HL-60 (cell line): ENCODE measurements at regions not wholly inside any gene's neighbourhood (a gene's known extent, or its start where the extent isn't known, plus 50 kb on each side); places are given as distances from the start of the nearest gene placed in this dataset.

ENCODE experiments used
- DNase-seq, 2 experiments: peaks; one replicate each; pipeline ENCODE4 v3.0.0-alpha.2; 2010 to 2020; ENCODE audit warnings: low read depth in 1 of 2, low spot score in 1 of 2
- H3K27ac ChIP-seq: fragments of 250-450 bp; sonication (Bioruptor Pico); replicated peaks from 2 replicates; pipeline ENCODE4 v1.5.1; 2020; ENCODE audit warnings: mild to moderate bottlenecking, moderate library complexity
- H3K27me3 ChIP-seq: fragments of 250-450 bp; sonication (Bioruptor Pico); 2 replicates; pipeline ENCODE4 v1.5.1; 2021; ENCODE audit warnings: mild to moderate bottlenecking, moderate library complexity; ENCODE audit not compliant: insufficient read depth, poor library complexity, severe bottlenecking
- H3K4me3 ChIP-seq: replicated peaks from 2 replicates; pipeline ENCODE4 v1.5.1; 2011; ENCODE audit warnings: mild to moderate bottlenecking, control low read depth, low read length; ENCODE audit not compliant: insufficient read depth
- CTCF ChIP-seq: IDR thresholded peaks from one replicate; pipeline ENCODE4 v1.5.1; 2011; ENCODE audit warnings: low read length, control low read depth, inconsistent platforms; ENCODE audit not compliant: insufficient read depth
- GABPA ChIP-seq: IDR thresholded peaks from 2 replicates; pipeline ENCODE4 v1.6.1; 2012; ENCODE audit warnings: low read depth
- POLR2AphosphoS5 ChIP-seq: IDR thresholded peaks from 2 replicates; pipeline ENCODE4 v1.6.1; 2012; ENCODE audit warnings: low read depth
- REST ChIP-seq: IDR thresholded peaks from 2 replicates; pipeline ENCODE4 v1.6.1; 2012; ENCODE audit warnings: low read depth; ENCODE audit not compliant: insufficient replicate concordance
- SPI1 ChIP-seq: IDR thresholded peaks from 2 replicates; pipeline ENCODE4 v1.6.1; 2012; ENCODE audit warnings: low read depth, mild to moderate bottlenecking, borderline replicate concordance

GRCh38 chr10:107727767-107728317, 563.3 kb upstream of the SORCS1 start:
- H3K4me3 ChIP-seq = no peak overlapping the region
- peak overlapping the region; percentile 59 for H3K27ac ChIP-seq
- TF ChIP-seq POLR2AphosphoS5 (no peak), CTCF (no peak), SPI1 (no peak), GABPA (no peak), REST (no peak)
- H3K27me3 ChIP-seq = no peaks in the 10 kb centered on the region
- no peak for DNase-seq

- no peak overlapping the region for H3K4me3 ChIP-seq
- no peak for DNase-seq
- H3K27ac ChIP-seq = no peak overlapping the region
- TF ChIP-seq REST = no peak
- no peak for TF ChIP-seq SPI1
- TF ChIP-seq GABPA = no peak
- no peak for TF ChIP-seq POLR2AphosphoS5
- TF ChIP-seq CTCF = no peak
- no peaks in the 10 kb centered on the region for H3K27me3 ChIP-seq
Measured at GRCh38 chr10:107718864-107719263, 554.4 kb upstream of the SORCS1 start.

GRCh38 chr10:107717046-107717445, 552.5 kb upstream of the SORCS1 start:
- H3K27ac ChIP-seq = no peak overlapping the region
- TF ChIP-seq SPI1 = no peak
- TF ChIP-seq POLR2AphosphoS5 = no peak
- no peak for TF ChIP-seq REST
- TF ChIP-seq CTCF = no peak
- TF ChIP-seq GABPA = no peak
- no peak overlapping the region for H3K4me3 ChIP-seq
- no peaks in the 10 kb centered on the region for H3K27me3 ChIP-seq
- no peak for DNase-seq
